Tibial nerve (tissue), 4 donors: ENCODE measurements at regions not wholly inside any gene's neighbourhood (a gene's known extent, or its start where the extent isn't known, plus 50 kb on each side); places are given as distances from the start of the nearest gene placed in this dataset.

Experiments
- DNase-seq, 2 donors: peaks; one replicate each; pipeline ENCODE4 v3.0.0-alpha.2; 2019; ENCODE audit warnings: low spot score in 2 of 2
- H3K27ac ChIP-seq, 4 donors: fragments of 200-600 bp; sonication (generic) in 3 of 4; one replicate each; pipeline ENCODE4 v1.5.1; 2017 to 2019; ENCODE audit warnings: mild to moderate bottlenecking in 1 of 4
- H3K27me3 ChIP-seq, 2 donors: fragments of 200-600 bp; sonication (generic) in 1 of 2; one replicate each; pipeline versions ENCODE4 v1.5.1 to v1.6.0; 2017 to 2019
- H3K36me3 ChIP-seq, 3 donors: fragments of 200-600 bp; sonication (generic); one replicate each; pipeline ENCODE4 v1.5.1; 2018 to 2019
- H3K4me1 ChIP-seq, 4 donors: fragments of 200-600 bp; sonication (generic) in 3 of 4; one replicate each; pipeline ENCODE4 v1.5.1; 2017 to 2019
- H3K4me3 ChIP-seq, 4 donors: fragments of 200-600 bp; sonication (generic) in 3 of 4; one replicate each; pipeline ENCODE4 v1.5.1; 2017 to 2019; ENCODE audit warnings: mild to moderate bottlenecking in 1 of 4, moderate library complexity in 1 of 4
- H3K9me3 ChIP-seq, 4 donors: fragments of 200-600 bp; sonication (generic) in 3 of 4; one replicate each; pipeline ENCODE4 v1.5.1; 2017 to 2019
- CTCF ChIP-seq, 5 experiments: fragments of 200-600 bp in 3 of 5; fragments of 450-650 bp in 2 of 5; sonication (generic) in 3 of 5; IDR thresholded peaks; one replicate each; pipeline ENCODE4 v1.5.1; 2016 to 2019; ENCODE audit warnings: antibody characterized with exemption in 5 of 5, mild to moderate bottlenecking in 3 of 5, moderate library complexity in 2 of 5
- EP300 ChIP-seq, 2 donors: sonication (generic); formaldehyde crosslinking; IDR thresholded peaks; one replicate each; pipeline ENCODE4 v1.6.1; 2017; ENCODE audit warnings: antibody characterized with exemption in 2 of 2, mild to moderate bottlenecking in 1 of 2
- POLR2A ChIP-seq, 2 donors: fragments of 450-650 bp; IDR thresholded peaks; one replicate each; pipeline ENCODE4 v1.6.1; 2017; ENCODE audit warnings: antibody characterized with exemption in 2 of 2, mild to moderate bottlenecking in 2 of 2, moderate library complexity in 2 of 2
- WGBS, 2 donors: methylation state at CpG; one replicate each; pipeline ENCODE4 v1.1.5; 2018; 5-methylcytosine and 5-hydroxymethylcytosine counted together

- TF ChIP-seq EP300 (IDR thresholded peaks at IDR 0.05): no peak
- TF ChIP-seq CTCF (IDR thresholded peaks at IDR 0.05): no peak
- TF ChIP-seq POLR2A (IDR thresholded peaks at IDR 0.05): no peak
- Histone ChIP-seq H3K36me3 (no peaks in the 10 kb centered on the region), H3K4me3 (no peak overlapping the region), H3K4me1 (no peaks in the 10 kb centered on the region), H3K9me3 (peaks cover 0 to 7% (median 0%) of the 10 kb centered on the region in 4 donors), H3K27ac (no peak overlapping the region), H3K27me3 (no peaks in the 10 kb centered on the region)
- WGBS, 2 donors: 89 to 91% methylated on average over 2 of the region's 2 CpGs
- no peak for DNase-seq
Observed at GRCh38 chr2:107108556-107108955, 222.6 kb upstream of the ST6GAL2 start.

GRCh38 chr2:107111623-107112022 is 225.7 kb upstream of the ST6GAL2 start:
- no peaks in the 10 kb centered on the region for H3K9me3 ChIP-seq
- H3K27ac ChIP-seq: no peak overlapping the region
- H3K36me3 ChIP-seq: no peaks in the 10 kb centered on the region
- TF ChIP-seq CTCF (IDR thresholded peaks at IDR 0.05): no peak
- no peak for TF ChIP-seq EP300 (IDR thresholded peaks at IDR 0.05)
- TF ChIP-seq POLR2A (IDR thresholded peaks at IDR 0.05): no peak
- 91 to 93% methylated on average over 1 of the region's 1 CpG for WGBS, 2 donors
- DNase-seq: no peak
- no peaks in the 10 kb centered on the region for H3K27me3 ChIP-seq
- no peak overlapping the region for H3K4me3 ChIP-seq
- H3K4me1 ChIP-seq: no peaks in the 10 kb centered on the region

- H3K27me3 ChIP-seq: no peaks in the 10 kb centered on the region
- H3K4me1 ChIP-seq: no peaks in the 10 kb centered on the region
- H3K9me3 ChIP-seq: no peaks in the 10 kb centered on the region
- no peak for DNase-seq
- TF ChIP-seq POLR2A (IDR thresholded peaks at IDR 0.05) (no peak), EP300 (IDR thresholded peaks at IDR 0.05) (no peak), CTCF (IDR thresholded peaks at IDR 0.05) (no peak)
- H3K36me3 ChIP-seq: no peaks in the 10 kb centered on the region
- H3K4me3 ChIP-seq: no peak overlapping the region
- H3K27ac ChIP-seq: no peak overlapping the region
Observed at GRCh38 chr2:107112561-107112960, 226.6 kb upstream of the ST6GAL2 start.

- 53 to 73% methylated on average over 2 of the region's 2 CpGs for WGBS, 2 donors
- H3K36me3 ChIP-seq: no peaks in the 10 kb centered on the region
- no peak for TF ChIP-seq CTCF (IDR thresholded peaks at IDR 0.05)
- no peak for TF ChIP-seq EP300 (IDR thresholded peaks at IDR 0.05)
- no peak for TF ChIP-seq POLR2A (IDR thresholded peaks at IDR 0.05)
- no peak overlapping the region for H3K27ac ChIP-seq
- no peak overlapping the region for H3K4me3 ChIP-seq
- no peaks in the 10 kb centered on the region for H3K27me3 ChIP-seq
- H3K9me3 ChIP-seq: no peaks in the 10 kb centered on the region
- H3K4me1 ChIP-seq: no peaks in the 10 kb centered on the region
- no peak for DNase-seq
Observed at GRCh38 chr2:107128381-107128780, 242.4 kb upstream of the ST6GAL2 start.

DNA sequence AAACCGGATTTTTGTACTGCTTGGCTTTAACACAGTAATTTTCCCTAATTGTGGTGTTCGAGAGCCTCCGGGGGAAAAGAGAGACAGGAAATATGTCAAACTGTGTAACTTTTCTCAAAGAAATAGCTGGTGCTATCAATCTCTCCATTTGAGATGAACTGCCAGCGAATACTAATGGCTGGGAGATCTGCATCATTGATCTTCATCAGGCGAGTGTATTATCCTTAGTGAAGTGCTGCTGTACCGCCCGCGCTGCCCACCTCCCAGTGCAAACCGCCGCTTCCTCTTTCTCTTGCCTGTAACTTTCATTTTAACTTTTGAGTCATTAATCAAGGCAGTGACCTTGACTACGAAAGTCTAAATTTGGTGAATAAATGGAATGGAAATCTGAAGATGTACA is 246.1 kb upstream of the ST6GAL2 start:
- H3K4me3 ChIP-seq: no peak overlapping the region
- no peaks in the 10 kb centered on the region for H3K36me3 ChIP-seq
- DNase-seq: no peak
- no peak overlapping the region for H3K27ac ChIP-seq
- TF ChIP-seq POLR2A (IDR thresholded peaks at IDR 0.05): no peak
- TF ChIP-seq EP300 (IDR thresholded peaks at IDR 0.05): no peak
- no peak for TF ChIP-seq CTCF (IDR thresholded peaks at IDR 0.05)
- WGBS, 2 donors: 46 to 54% methylated on average over 11 of the region's 11 CpGs
- no peaks in the 10 kb centered on the region for H3K4me1 ChIP-seq
- H3K27me3 ChIP-seq: no peaks in the 10 kb centered on the region
- H3K9me3 ChIP-seq: peaks cover 0 to 4% (median 0%) of the 10 kb centered on the region in 4 donors
